B cell (primary cell): ENCODE measurements at regions not wholly inside any gene's neighbourhood (a gene's known extent, or its start where the extent isn't known, plus 50 kb on each side); places are given as distances from the start of the nearest gene placed in this dataset.

Experiments used
- ATAC-seq: fragments of 200-7000 bp; cut with Tn5 transposase; one replicate; pipeline ENCODE4 v1.10.0; 2021; ENCODE audit warnings: low read depth, mild to moderate bottlenecking, moderate number of reproducible peaks, moderate library complexity
- CTCF ChIA-PET: fragments of 350-600 bp; sonication (Branson Sonifier 250); formaldehyde crosslinking; loops from one replicate; lab custom pipeline; 2021; ENCODE audit warnings: antibody characterized with exemption, inconsistent platforms; lab: Charles Lee
- POLR2A ChIA-PET: fragments of 350-600 bp; sonication (Branson Sonifier 250); formaldehyde crosslinking; loops from one replicate; lab custom pipeline; 2021; ENCODE audit warnings: antibody characterized with exemption; lab: Charles Lee
- DNase-seq: peaks from one replicate; pipeline ENCODE4 v3.0.0; 2013
- H2AFZ ChIP-seq: 2 replicates; pipeline ENCODE4 v1.6.1; 2012; ENCODE audit warnings: mild to moderate bottlenecking, low read depth, low read length; ENCODE audit not compliant: insufficient read depth, poor library complexity, severe bottlenecking
- H3K27ac ChIP-seq, 2 donors: 1 replicate in 1 of 2; 2 replicates in 1 of 2; pipeline ENCODE4 v1.5.1; 2012 to 2013; ENCODE audit warnings: low read length in 2 of 2, mild to moderate bottlenecking in 2 of 2, moderate library complexity in 1 of 2
- H3K27me3 ChIP-seq, 4 experiments: fragments of 200-600 bp in 1 of 4; sonication (generic) in 1 of 4; replicated peaks in 1 of 4; 1 replicate in 2 of 4; 2 replicates in 2 of 4; pipeline versions ENCODE4 v1.6.1 to v1.7.0; 2013 to 2016; ENCODE audit warnings: low read length in 3 of 4, mild to moderate bottlenecking in 2 of 4, mixed read lengths in 1 of 4, moderate library complexity in 1 of 4; ENCODE audit not compliant: insufficient read depth in 4 of 4, control insufficient read depth in 3 of 4; ENCODE audit errors: control extremely low read depth in 1 of 4
- H3K36me3 ChIP-seq, 2 experiments: replicated peaks in 1 of 2; 1 replicate in 1 of 2; 2 replicates in 1 of 2; pipeline versions ENCODE4 v1.6.1 to v1.7.1; 2013; ENCODE audit warnings: low read length in 1 of 2; ENCODE audit not compliant: insufficient read depth in 2 of 2, control insufficient read depth in 1 of 2; ENCODE audit errors: control extremely low read depth in 1 of 2, extremely low read depth in 1 of 2
- H3K4me1 ChIP-seq, 2 donors: fragments of 200-600 bp in 1 of 2; sonication (generic) in 1 of 2; 1 replicate in 1 of 2; 2 replicates in 1 of 2; pipeline versions ENCODE4 v1.5.1 to v1.6.1; 2013 to 2017; ENCODE audit warnings: low read length in 2 of 2; ENCODE audit not compliant: control insufficient read depth in 2 of 2, insufficient read depth in 2 of 2
- H3K4me2 ChIP-seq: replicated peaks from 2 replicates; pipeline ENCODE3; 2012; ENCODE audit warnings: mild to moderate bottlenecking, low read depth, low read length; ENCODE audit not compliant: poor library complexity, severe bottlenecking
- H3K4me3 ChIP-seq, 5 experiments: fragments of 200-600 bp in 1 of 5; sonication (generic) in 1 of 5; 1 replicate in 3 of 5; 2 replicates in 2 of 5; pipeline versions ENCODE4 v1.5.1 to v1.7.0; 2011 to 2016; ENCODE audit warnings: low read length in 4 of 5, mild to moderate bottlenecking in 4 of 5, low read depth in 2 of 5, control low read depth in 1 of 5, moderate library complexity in 1 of 5; ENCODE audit not compliant: insufficient read depth in 1 of 5; ENCODE audit errors: control extremely low read depth in 1 of 5, extremely low read depth in 1 of 5
- H3K79me2 ChIP-seq: fragments of 200-600 bp; sonication (generic); one replicate; pipeline ENCODE4 v1.6.0; 2016; ENCODE audit warnings: low read length; ENCODE audit not compliant: control insufficient read depth, insufficient read depth
- H3K9ac ChIP-seq: fragments of 200-600 bp; sonication (generic); 2 replicates; pipeline ENCODE4 v1.6.1; 2017; ENCODE audit warnings: mild to moderate bottlenecking, low read length, moderate library complexity
- H3K9me3 ChIP-seq, 3 donors: one replicate each; pipeline versions ENCODE4 v1.6.1 to v1.7.1; 2013; ENCODE audit warnings: low read length in 2 of 3; ENCODE audit not compliant: control insufficient read depth in 2 of 3, insufficient read depth in 1 of 3; ENCODE audit errors: control extremely low read depth in 1 of 3
- H4K20me1 ChIP-seq: 2 replicates; pipeline ENCODE4 v1.6.0; 2012; ENCODE audit warnings: mild to moderate bottlenecking, low read length; ENCODE audit not compliant: insufficient read depth, control insufficient read depth, poor library complexity, severe bottlenecking
- H3K27ac Mint-ChIP-seq: one replicate; pipeline ENCODE4 v1.8.0; 2021; ENCODE audit warnings: mixed read lengths
- H3K27me3 Mint-ChIP-seq: one replicate; pipeline ENCODE4 v1.8.0; 2021; ENCODE audit warnings: mixed read lengths
- H3K4me1 Mint-ChIP-seq: one replicate; pipeline ENCODE4 v1.8.0; 2021; ENCODE audit warnings: mixed read lengths
- H3K4me3 Mint-ChIP-seq: one replicate; pipeline ENCODE4 v1.8.0; 2021; ENCODE audit warnings: mixed read lengths
- H3K9me3 Mint-ChIP-seq: one replicate; pipeline ENCODE4 v1.8.0; 2022; ENCODE audit warnings: mixed read lengths; ENCODE audit not compliant: insufficient read depth
- EZH2 ChIP-seq: IDR thresholded peaks from 2 replicates; pipeline ENCODE4 v1.6.1; 2012; ENCODE audit warnings: borderline replicate concordance, low read depth, mild to moderate bottlenecking, moderate library complexity, low read length; ENCODE audit not compliant: insufficient read depth, poor library complexity, severe bottlenecking
- WGBS: methylation state at CpG from one replicate; pipeline ENCODE4 v1.1.5; 2013; ENCODE audit warnings: missing lambda C conversion rate; ENCODE audit not compliant: insufficient coverage; 5-methylcytosine and 5-hydroxymethylcytosine counted together
- intact Hi-C: fragments of 100-400 bp; cut with micrococcal nuclease; formaldehyde crosslinking; loops from one replicate; pipeline ENCODE4 v1.10.0; 2022
- TF ChIP-seq, protein P1 (sequence below): fragments of 200-600 bp; IDR thresholded peaks from one replicate; pipeline ENCODE4 v1.8.0; 2022; ENCODE audit warnings: antibody characterized with exemption, mild to moderate bottlenecking

DNA sequence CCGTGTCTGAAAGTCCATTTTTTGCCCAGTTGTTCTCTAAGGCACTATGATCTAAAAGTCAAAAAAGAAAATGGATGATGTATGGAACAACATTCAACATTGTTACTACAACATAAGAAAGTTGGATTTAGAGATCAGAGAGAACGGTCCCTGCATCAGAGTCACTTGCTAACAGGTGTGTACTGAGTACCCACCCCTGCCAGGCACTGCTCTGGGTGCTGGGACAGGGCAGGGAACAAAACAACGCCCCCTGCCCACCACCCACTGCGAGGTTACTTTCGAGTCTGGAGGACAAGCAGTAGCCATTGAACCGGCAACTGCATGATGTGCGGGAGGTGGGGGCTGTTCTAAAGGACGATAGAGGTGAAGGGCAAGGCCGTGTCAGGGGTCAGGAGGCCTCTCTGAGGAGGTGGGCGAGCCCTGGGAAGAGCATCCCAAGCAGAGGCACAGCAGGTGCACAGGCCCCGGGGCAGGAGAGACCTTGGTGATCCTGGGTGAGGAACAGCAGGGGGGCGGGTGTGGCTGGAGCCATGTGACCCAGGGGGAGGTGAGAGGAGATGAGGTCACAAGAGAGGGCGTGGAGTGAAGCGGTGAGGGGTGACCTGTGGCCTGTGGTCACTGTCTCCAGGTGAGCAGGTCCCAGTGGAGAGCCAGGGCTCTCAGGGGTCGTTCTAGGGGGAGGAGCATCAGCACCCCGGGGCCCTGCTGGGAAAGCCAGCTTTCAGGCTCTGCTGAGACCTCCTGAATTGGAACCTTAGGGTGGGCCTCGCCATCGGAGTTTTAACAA, 197.5 kb upstream of the SULF2 start:
- Histone ChIP-seq H4K20me1 (no peaks in the 10 kb centered on the region), H3K27ac (no peak overlapping the region), H3K4me3 (no peak overlapping the region), H3K9me3 (peaks cover 0 to 6% (median 0%) of the 10 kb centered on the region in 3 donors), H2AFZ (peak overlapping the region; percentile 19), H3K4me2 (peak overlapping the region; percentile 14), H3K4me1 (peaks cover 17 to 22% of the 10 kb centered on the region in 2 donors), H3K27me3 (no peaks in the 10 kb centered on the region), H3K79me2 (no peaks in the 10 kb centered on the region), H3K36me3 (no peaks in the 10 kb centered on the region), H3K9ac (no peak overlapping the region)
- DNase-seq, result peak; percentile 59
- POLR2A ChIA-PET, result no interaction called here
- CTCF ChIA-PET, result no interaction called here
- peak; percentile 80 for ATAC-seq
- intact Hi-C loops, result no loop called here
- Mint-ChIP-seq H3K4me3 (no peak overlapping the region), H3K27me3 (peaks cover 8% of the 10 kb centered on the region), H3K9me3 (no peaks in the 10 kb centered on the region), H3K4me1 (peaks cover 30% of the 10 kb centered on the region), H3K27ac (no peak overlapping the region)
- WGBS, result 72% methylated on average over 17 of the region's 18 CpGs
- no peak for TF ChIP-seq EZH2
- TF ChIP-seq, protein P1, sequence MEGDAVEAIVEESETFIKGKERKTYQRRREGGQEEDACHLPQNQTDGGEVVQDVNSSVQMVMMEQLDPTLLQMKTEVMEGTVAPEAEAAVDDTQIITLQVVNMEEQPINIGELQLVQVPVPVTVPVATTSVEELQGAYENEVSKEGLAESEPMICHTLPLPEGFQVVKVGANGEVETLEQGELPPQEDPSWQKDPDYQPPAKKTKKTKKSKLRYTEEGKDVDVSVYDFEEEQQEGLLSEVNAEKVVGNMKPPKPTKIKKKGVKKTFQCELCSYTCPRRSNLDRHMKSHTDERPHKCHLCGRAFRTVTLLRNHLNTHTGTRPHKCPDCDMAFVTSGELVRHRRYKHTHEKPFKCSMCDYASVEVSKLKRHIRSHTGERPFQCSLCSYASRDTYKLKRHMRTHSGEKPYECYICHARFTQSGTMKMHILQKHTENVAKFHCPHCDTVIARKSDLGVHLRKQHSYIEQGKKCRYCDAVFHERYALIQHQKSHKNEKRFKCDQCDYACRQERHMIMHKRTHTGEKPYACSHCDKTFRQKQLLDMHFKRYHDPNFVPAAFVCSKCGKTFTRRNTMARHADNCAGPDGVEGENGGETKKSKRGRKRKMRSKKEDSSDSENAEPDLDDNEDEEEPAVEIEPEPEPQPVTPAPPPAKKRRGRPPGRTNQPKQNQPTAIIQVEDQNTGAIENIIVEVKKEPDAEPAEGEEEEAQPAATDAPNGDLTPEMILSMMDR, result no peak

DNA sequence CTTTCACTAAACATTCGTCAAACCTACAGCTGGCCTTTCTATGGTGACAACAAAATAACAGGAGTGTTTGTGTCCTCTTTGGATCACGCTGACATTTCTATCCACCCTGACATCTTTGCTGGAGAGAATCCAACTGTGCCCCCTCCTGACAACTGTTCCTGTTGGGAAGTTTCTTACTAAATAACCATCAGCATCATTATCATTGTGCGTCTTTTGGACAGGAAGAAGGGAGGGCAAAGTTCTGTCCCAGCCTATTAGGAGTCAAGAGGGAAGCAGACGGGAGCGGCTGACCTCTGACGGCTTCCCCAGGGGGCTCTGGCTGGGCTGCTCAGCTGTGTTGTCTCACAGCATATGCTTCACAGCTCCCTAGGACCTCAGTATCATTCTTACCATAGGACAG, 195.9 kb upstream of the SULF2 start:
- ChIA-PET POLR2A (no interaction called here), CTCF (no interaction called here)
- Mint-ChIP-seq H3K9me3 (no peaks in the 10 kb centered on the region), H3K27me3 (peaks cover 8% of the 10 kb centered on the region), H3K4me3 (no peak overlapping the region), H3K27ac (no peak overlapping the region), H3K4me1 (peaks cover 40% of the 10 kb centered on the region)
- H2AFZ ChIP-seq, result no peak overlapping the region
- no peak overlapping the region for H3K4me3 ChIP-seq
- H3K27ac ChIP-seq, result no peak overlapping the region
- H3K9me3 ChIP-seq, result peaks cover 0 to 6% (median 0%) of the 10 kb centered on the region in 3 donors
- no peaks in the 10 kb centered on the region for H3K79me2 ChIP-seq
- H3K4me1 ChIP-seq, result peaks cover 19 to 23% of the 10 kb centered on the region in 2 donors
- intact Hi-C loops, result no loop called here
- no peak for TF ChIP-seq EZH2
- TF ChIP-seq, protein P1, result no peak
- no peaks in the 10 kb centered on the region for H3K36me3 ChIP-seq
- no peak overlapping the region for H3K9ac ChIP-seq
- ATAC-seq (no peak), DNase-seq (no peak)
- WGBS, result 88% methylated on average over 4 of the region's 6 CpGs
- H3K4me2 ChIP-seq, result no peak overlapping the region
- H3K27me3 ChIP-seq, result no peaks in the 10 kb centered on the region
- no peaks in the 10 kb centered on the region for H4K20me1 ChIP-seq
